GM12878 (cell line): ENCODE measurements at regions not wholly inside any gene's neighbourhood (a gene's known extent, or its start where the extent isn't known, plus 50 kb on each side); places are given as distances from the start of the nearest gene placed in this dataset.

Source experiments
- ATAC-seq: fragments of 200-7000 bp; cut with Tn5 transposase; 3 replicates; pipeline ENCODE4 v1.9.1; 2020; ENCODE audit warnings: mild to moderate bottlenecking, moderate library complexity
- BruUV-seq: library from RNA; stranded (reverse); fragments of 400-500 nt; replicated peaks from 2 replicates; lab custom pipeline; 2021; lab: Mats Ljungman, UMichigan
- CTCF ChIA-PET: fragments of 300-600 bp; sonication (Branson Sonifier 250); formaldehyde crosslinking; extraction: SDS; loops from one replicate; lab custom pipeline; 2021; ENCODE audit warnings: inconsistent platforms; lab: Yijun Ruan, JAX
- POLR2A ChIA-PET: fragments of 350-600 bp; formaldehyde crosslinking; extraction: SDS; loops from one replicate; lab custom pipeline; 2021; ENCODE audit warnings: inconsistent platforms; lab: Charles Lee
- RAD21 ChIA-PET: fragments of 300-600 bp; sonication (Branson Sonifier 250); formaldehyde crosslinking; loops from one replicate; lab custom pipeline; 2023; ENCODE audit warnings: antibody characterized with exemption; ENCODE audit not compliant: unreplicated experiment; lab: Charles Lee
- SMC1A ChIA-PET: fragments of 300-600 bp; sonication (Branson Sonifier 250); formaldehyde crosslinking; loops from one replicate; lab custom pipeline; 2023; ENCODE audit not compliant: unreplicated experiment, uncharacterized antibody; lab: Charles Lee
- DNase-seq: peaks from one replicate; pipeline ENCODE4 v3.0.0-alpha.2; 2011; ENCODE audit warnings: low read depth, low spot score
- FAIRE-seq: peaks from 3 replicates; lab custom pipeline; 2011; peaks lifted over from hg19 to GRCh38; lab: Jason Lieb, UNC
- H2AFZ ChIP-seq: 2 replicates; pipeline ENCODE4 v1.6.0; 2011; ENCODE audit warnings: low read depth, low read length, control low read depth; ENCODE audit not compliant: control insufficient read depth
- H3K27ac ChIP-seq: 2 replicates; pipeline ENCODE4 v1.5.1; 2011; ENCODE audit warnings: control low read depth; ENCODE audit not compliant: control insufficient read depth, insufficient read depth
- H3K27me3 ChIP-seq, 2 experiments: replicated peaks in 1 of 2; 2 replicates each; pipeline versions ENCODE4 v1.6.0 to v1.6.1; 2011; ENCODE audit warnings: low read length in 1 of 2; ENCODE audit not compliant: control insufficient read depth in 2 of 2, insufficient read depth in 2 of 2
- H3K36me3 ChIP-seq, 2 experiments: 2 replicates each; pipeline ENCODE4 v1.5.1; 2011; ENCODE audit warnings: low read length in 1 of 2; ENCODE audit not compliant: control insufficient read depth in 2 of 2, insufficient read depth in 2 of 2
- H3K4me1 ChIP-seq: 2 replicates; pipeline ENCODE4 v1.6.1; 2011; ENCODE audit warnings: mild to moderate bottlenecking, low read length, moderate library complexity, mixed read lengths; ENCODE audit not compliant: control insufficient read depth, insufficient read depth
- H3K4me2 ChIP-seq: 2 replicates; pipeline ENCODE4 v1.6.0; 2011; ENCODE audit warnings: control low read depth; ENCODE audit not compliant: control insufficient read depth, insufficient read depth
- H3K4me3 ChIP-seq: fragments of 200-600 bp; sonication (generic); 2 replicates; pipeline ENCODE4 v1.5.1; 2016
- H3K79me2 ChIP-seq: 2 replicates; pipeline ENCODE4 v1.6.0; 2011; ENCODE audit warnings: low read length; ENCODE audit not compliant: control insufficient read depth, insufficient read depth
- H3K9ac ChIP-seq: 2 replicates; pipeline ENCODE4 v1.8.0; 2011; ENCODE audit warnings: low read length, control low read depth, mixed read lengths; ENCODE audit not compliant: control insufficient read depth, insufficient read depth
- H3K9me3 ChIP-seq: replicated peaks from 3 replicates; pipeline ENCODE4 v1.5.1; 2011; ENCODE audit warnings: mild to moderate bottlenecking, low read length; ENCODE audit not compliant: control insufficient read depth, insufficient read depth
- H4K20me1 ChIP-seq: 2 replicates; pipeline ENCODE4 v1.6.0; 2011; ENCODE audit not compliant: control insufficient read depth, insufficient read depth
- TARDBP ChIP-seq: IDR thresholded peaks from 2 replicates; pipeline ENCODE4 v1.6.1; 2016; ENCODE audit warnings: borderline replicate concordance
- ZBTB4 ChIP-seq: fragments of 450-650 bp; formaldehyde crosslinking; IDR thresholded peaks from 2 replicates; pipeline ENCODE4 v1.4.0; 2022; ENCODE audit warnings: mild to moderate bottlenecking, moderate library complexity
- WGBS: methylation state at CpG from one replicate; pipeline ENCODE4 v1.1.6; 2016; ENCODE audit warnings: low lambda C conversion rate; ENCODE audit not compliant: insufficient replicate concordance, insufficient coverage; ENCODE audit errors: missing lambda C conversion rate; 5-methylcytosine and 5-hydroxymethylcytosine counted together
- in situ Hi-C: fragments of 300-500 bp; cut with MboI; formaldehyde crosslinking; loops from 9 replicates; pipeline ENCODE4 v1.14.3; 2018; ENCODE audit warnings: mixed read lengths
- intact Hi-C: fragments of 100-400 bp; cut with micrococcal nuclease; formaldehyde crosslinking; loops from one replicate; pipeline ENCODE4 v1.14.2; 2022; ENCODE audit not compliant: unreplicated experiment

DNA sequence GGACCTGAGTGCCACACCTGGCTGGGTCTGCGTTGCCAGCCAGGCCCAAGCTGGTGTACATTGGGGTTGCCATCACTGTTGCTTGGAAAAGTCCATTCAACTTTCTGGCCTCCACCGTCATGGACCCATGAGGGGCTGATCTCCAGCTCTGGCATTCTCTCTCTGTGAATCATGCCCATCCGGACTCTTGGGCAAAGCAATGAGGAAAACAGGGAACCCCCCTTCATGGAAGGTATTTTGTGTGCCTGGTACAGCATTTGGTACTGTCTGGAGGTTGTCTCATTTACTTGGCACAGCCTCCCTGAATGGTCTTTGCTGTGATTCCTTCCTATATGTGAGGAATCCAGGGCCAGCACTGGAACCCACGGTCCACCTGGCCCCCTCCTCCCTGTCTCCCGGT lies 99.4 kb downstream of the FOXD2 start:
- no TSS peak for BruUV-seq

More for the DNA sequence above, 99.4 kb downstream of the FOXD2 start:
- intact Hi-C loops (no loop called here), in situ Hi-C loops (no loop called here)
- no peak overlapping the region for H3K4me3 ChIP-seq
- TF ChIP-seq ZBTB4 (CRISPR knock-in tag), result no peak
- no peak for TF ChIP-seq TARDBP
- RAD21 ChIA-PET, result no interaction called here
- WGBS, result 15% methylated on average over 5 of the region's 5 CpGs
- H4K20me1 ChIP-seq, result no peaks in the 10 kb centered on the region
- H3K4me2 ChIP-seq, result no peak overlapping the region
- no peaks in the 10 kb centered on the region for H3K9me3 ChIP-seq
- no peak overlapping the region for H3K9ac ChIP-seq
- peaks cover under 1 to 9% of the 10 kb centered on the region in 2 experiments; a peak in 3 of 4 replicates for H3K27me3 ChIP-seq
- ATAC-seq (no peak), DNase-seq (no peak), FAIRE-seq (no peak)
- H3K79me2 ChIP-seq, result no peaks in the 10 kb centered on the region
- CTCF ChIA-PET, result no interaction called here
- POLR2A ChIA-PET, result no interaction called here
- no peaks in the 10 kb centered on the region for H3K36me3 ChIP-seq
- no peak overlapping the region for H3K27ac ChIP-seq
- H2AFZ ChIP-seq, result no peak overlapping the region
- no peaks in the 10 kb centered on the region for H3K4me1 ChIP-seq
- SMC1A ChIA-PET, result no interaction called here
